IMR-90 (cell line): ENCODE measurements at regions not wholly inside any gene's neighbourhood (a gene's known extent, or its start where the extent isn't known, plus 50 kb on each side); places are given as distances from the start of the nearest gene placed in this dataset.

ENCODE experiments used
- ATAC-seq: fragments of 200-7000 bp; cut with Tn5 transposase; 2 replicates; pipeline ENCODE4 v1.9.1; 2020; ENCODE audit warnings: low read depth, mild to moderate bottlenecking, moderate library complexity
- BruUV-seq: library from RNA; stranded (reverse); fragments of 400-500 nt; replicated peaks from 2 replicates; lab custom pipeline; 2021; lab: Mats Ljungman, UMichigan
- CTCF ChIA-PET: fragments of 300-600 bp; formaldehyde crosslinking; extraction: SDS; loops from one replicate; lab custom pipeline; 2021; ENCODE audit warnings: antibody characterized with exemption; lab: Yijun Ruan, JAX
- POLR2A ChIA-PET: fragments of 300-600 bp; sonication (Branson Sonifier 250); formaldehyde crosslinking; loops from one replicate; lab custom pipeline; 2022; ENCODE audit warnings: antibody characterized with exemption; ENCODE audit not compliant: unreplicated experiment; lab: Charles Lee
- DNase-seq: peaks from one replicate; pipeline ENCODE4 v3.0.0; 2013
- H2AFZ ChIP-seq: replicated peaks from 2 replicates; pipeline ENCODE3; 2013; ENCODE audit warnings: low read length, mild to moderate bottlenecking; ENCODE audit not compliant: poor library complexity
- H2AK5ac ChIP-seq: 2 replicates; pipeline ENCODE4 v1.6.1; 2013; ENCODE audit warnings: low read depth, low read length, inconsistent platforms
- H2AK9ac ChIP-seq: replicated peaks from 2 replicates; pipeline ENCODE3; 2013; ENCODE audit warnings: mild to moderate bottlenecking, low read depth, low read length, moderate library complexity; ENCODE audit not compliant: poor library complexity
- H2BK120ac ChIP-seq: 2 replicates; pipeline ENCODE4 v1.6.1; 2013; ENCODE audit warnings: low read depth, low read length, inconsistent platforms
- H2BK15ac ChIP-seq: 3 replicates; pipeline ENCODE4 v1.6.1; 2013; ENCODE audit warnings: low read depth, low read length, inconsistent platforms
- H2BK20ac ChIP-seq: 2 replicates; pipeline ENCODE4 v1.6.1; 2013; ENCODE audit warnings: low read depth, mild to moderate bottlenecking, inconsistent platforms, low read length, moderate library complexity
- H2BK5ac ChIP-seq: 2 replicates; pipeline ENCODE4 v1.6.1; 2013; ENCODE audit warnings: mild to moderate bottlenecking, low read depth, low read length, inconsistent platforms; ENCODE audit not compliant: poor library complexity, severe bottlenecking
- H3K14ac ChIP-seq: replicated peaks from 2 replicates; pipeline ENCODE4 v1.6.1; 2013; ENCODE audit warnings: low read depth, low read length, inconsistent platforms
- H3K18ac ChIP-seq: 2 replicates; pipeline ENCODE4 v1.6.1; 2013; ENCODE audit warnings: low read depth, low read length, control low read depth
- H3K23ac ChIP-seq: 2 replicates; pipeline ENCODE4 v1.6.1; 2013; ENCODE audit warnings: low read depth, low read length, inconsistent platforms
- H3K27ac ChIP-seq: 2 replicates; pipeline ENCODE4 v1.5.1; 2013; ENCODE audit warnings: mild to moderate bottlenecking, control low read depth, low read length; ENCODE audit not compliant: insufficient read depth
- H3K27me3 ChIP-seq: 2 replicates; pipeline ENCODE4 v1.6.1; 2013; ENCODE audit warnings: low read length; ENCODE audit not compliant: control insufficient read depth, insufficient read depth
- H3K36me3 ChIP-seq: 2 replicates; pipeline ENCODE4 v1.6.1; 2013; ENCODE audit warnings: low read length, mixed read lengths; ENCODE audit not compliant: control insufficient read depth, insufficient read depth
- H3K4ac ChIP-seq: 2 replicates; pipeline ENCODE4 v1.6.1; 2013; ENCODE audit warnings: low read depth, low read length, inconsistent platforms
- H3K4me1 ChIP-seq: 2 replicates; pipeline ENCODE4 v1.6.1; 2013; ENCODE audit warnings: low read length, mixed read lengths; ENCODE audit not compliant: control insufficient read depth, insufficient read depth
- H3K4me2 ChIP-seq: 2 replicates; pipeline ENCODE4 v1.6.1; 2013; ENCODE audit warnings: low read depth, mild to moderate bottlenecking, control low read depth, low read length, moderate library complexity
- H3K4me3 ChIP-seq: 2 replicates; pipeline ENCODE4 v1.5.1; 2013; ENCODE audit warnings: low read depth, mild to moderate bottlenecking, control low read depth, low read length, moderate library complexity; ENCODE audit not compliant: insufficient read depth
- H3K56ac ChIP-seq: 2 replicates; pipeline ENCODE4 v1.6.1; 2013; ENCODE audit warnings: low read length, inconsistent platforms; ENCODE audit not compliant: insufficient read depth; ENCODE audit errors: extremely low read depth
- H3K79me1 ChIP-seq, 2 experiments: 2 replicates each; pipeline ENCODE4 v1.6.1; 2013; ENCODE audit warnings: low read length in 2 of 2, inconsistent platforms in 1 of 2, low read depth in 1 of 2
- H3K9ac ChIP-seq: 2 replicates; pipeline ENCODE4 v1.6.1; 2013; ENCODE audit warnings: low read depth, low read length, control low read depth
- H3K9me1 ChIP-seq: 2 replicates; pipeline ENCODE4 v1.6.1; 2013; ENCODE audit warnings: low read length, inconsistent platforms; ENCODE audit not compliant: insufficient read depth
- H3K9me3 ChIP-seq: 2 replicates; pipeline ENCODE4 v1.6.1; 2013; ENCODE audit warnings: low read length; ENCODE audit not compliant: control insufficient read depth, insufficient read depth
- H4K20me1 ChIP-seq: 2 replicates; pipeline ENCODE4 v1.6.1; 2013; ENCODE audit warnings: low read length, inconsistent platforms; ENCODE audit not compliant: insufficient read depth
- H4K5ac ChIP-seq: 2 replicates; pipeline ENCODE4 v1.6.1; 2013; ENCODE audit warnings: mild to moderate bottlenecking, low read depth, low read length, control low read depth
- H4K8ac ChIP-seq, 2 experiments: 2 replicates each; pipeline ENCODE4 v1.6.1; 2013; ENCODE audit warnings: low read depth in 2 of 2, low read length in 2 of 2, control low read depth in 1 of 2, inconsistent platforms in 1 of 2
- H4K91ac ChIP-seq: 2 replicates; pipeline ENCODE4 v1.6.1; 2013; ENCODE audit warnings: low read depth, low read length, inconsistent platforms; ENCODE audit not compliant: insufficient read depth
- CHD1 ChIP-seq: IDR thresholded peaks from 2 replicates; pipeline ENCODE4 v1.6.1; 2012; ENCODE audit warnings: low read depth, low read length, improper control_type of control experiment
- CTCF ChIP-seq: conservative IDR thresholded peaks from 2 replicates; pipeline ENCODE4 v1.5.1; 2012; ENCODE audit warnings: mild to moderate bottlenecking, low read depth, low read length, improper control_type of control experiment
- FOS ChIP-seq: fragments of 150-350 bp; IDR thresholded peaks from 2 replicates; pipeline ENCODE4 v1.6.1; 2016; ENCODE audit warnings: low read depth, low read length
- MAFK ChIP-seq: IDR thresholded peaks from 2 replicates; pipeline ENCODE4 v1.6.1; 2012; ENCODE audit warnings: low read depth, low read length, improper control_type of control experiment
- MAZ ChIP-seq: IDR thresholded peaks from 2 replicates; pipeline ENCODE4 v1.6.1; 2012; ENCODE audit warnings: low read depth, mild to moderate bottlenecking, low read length, improper control_type of control experiment, moderate library complexity, borderline replicate concordance
- NFE2L2 ChIP-seq: fragments of 150-350 bp; IDR thresholded peaks from 2 replicates; pipeline ENCODE4 v1.6.1; 2016; ENCODE audit warnings: low read depth, mild to moderate bottlenecking, low read length
- POLR2A ChIP-seq: IDR thresholded peaks from 2 replicates; pipeline ENCODE4 v1.6.1; 2012; ENCODE audit warnings: mild to moderate bottlenecking, low read depth, low read length
- RCOR1 ChIP-seq: IDR thresholded peaks from 2 replicates; pipeline ENCODE4 v1.6.1; 2012; ENCODE audit warnings: mild to moderate bottlenecking, low read length, improper control_type of control experiment; ENCODE audit not compliant: insufficient replicate concordance
- SMC3 ChIP-seq: fragments of 150-350 bp; IDR thresholded peaks from 2 replicates; pipeline ENCODE4 v1.6.1; 2016; ENCODE audit warnings: low read depth, mild to moderate bottlenecking, antibody characterized with exemption, low read length, moderate library complexity
- WGBS, 2 experiments: methylation state at CpG; one replicate each; pipeline versions ENCODE4 v1.1.5 to v1.1.7; 2013; ENCODE audit warnings: missing lambda C conversion rate in 2 of 2; ENCODE audit not compliant: insufficient read length in 1 of 2; ENCODE audit errors: extremely low coverage in 2 of 2; 5-methylcytosine and 5-hydroxymethylcytosine counted together
- dilution Hi-C: fragments of 300-500 bp; cut with HindIII; formaldehyde crosslinking; loops from one replicate; pipeline ENCODE4 v1.14.3; 2018; ENCODE audit warnings: low sequenced_read_pairs; ENCODE audit not compliant: unreplicated experiment
- in situ Hi-C: fragments of 300-500 bp; cut with MboI; formaldehyde crosslinking; loops from 3 replicates; pipeline ENCODE4 v1.14.3; 2019; ENCODE audit warnings: low sequenced_read_pairs, inconsistent platforms, mixed read lengths
- intact Hi-C: fragments of 100-400 bp; cut with micrococcal nuclease; formaldehyde crosslinking; loops from 2 replicates; pipeline ENCODE4 v1.10.0; 2022
- TF ChIP-seq, protein P1 (sequence below): fragments of 150-350 bp; IDR thresholded peaks from 2 replicates; pipeline ENCODE4 v1.6.1; 2016; ENCODE audit warnings: low read depth, mild to moderate bottlenecking, low read length, moderate library complexity, borderline replicate concordance
- TF ChIP-seq, protein P2 (sequence below): fragments of 150-350 bp; IDR thresholded peaks from 2 replicates; pipeline ENCODE4 v1.6.1; 2017; ENCODE audit warnings: mild to moderate bottlenecking, antibody characterized with exemption, low read length, low read depth

DNA sequence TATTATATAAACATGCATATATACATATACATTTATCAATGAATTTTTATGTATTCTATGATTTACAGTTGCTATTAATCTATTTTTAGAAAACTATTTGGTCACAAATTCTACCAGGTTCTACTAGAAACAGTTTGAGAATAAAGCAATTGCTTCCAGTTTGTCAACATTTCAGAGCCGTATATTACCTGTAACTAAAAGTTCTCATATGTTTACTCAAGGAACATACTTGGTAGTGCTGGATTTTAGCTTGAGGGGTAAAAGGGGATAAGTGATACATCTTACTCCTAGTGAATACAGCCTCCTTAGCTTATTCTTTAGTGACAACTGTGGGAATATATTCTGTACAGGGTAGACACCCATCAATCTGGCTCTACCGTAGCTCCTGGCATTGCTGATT lies 1590.5 kb upstream of the LRRTM3 start:
- ATAC-seq (no peak), DNase-seq (no peak)
- Histone ChIP-seq H3K56ac (no peak overlapping the region), H2BK5ac (no peak overlapping the region), H3K79me1 (no peaks in the 10 kb centered on the region), H3K27ac (no peak overlapping the region), H3K4me3 (no peak overlapping the region), H3K4me1 (no peaks in the 10 kb centered on the region), H3K4ac (no peak overlapping the region), H4K20me1 (no peaks in the 10 kb centered on the region), H3K9me1 (no peaks in the 10 kb centered on the region), H4K5ac (no peak overlapping the region), H4K91ac (no peak overlapping the region), H4K8ac (no peak overlapping the region), H2AK9ac (no peak overlapping the region), H3K27me3 (no peaks in the 10 kb centered on the region), H2BK20ac (no peak overlapping the region), H3K4me2 (no peak overlapping the region), H3K14ac (no peak overlapping the region), H2BK15ac (no peak overlapping the region), H3K9me3 (peaks cover 2% of the 10 kb centered on the region; the same call in 1 of the 2 replicates), H3K36me3 (no peaks in the 10 kb centered on the region), H2BK120ac (no peak overlapping the region), H3K23ac (no peak overlapping the region), H3K18ac (no peak overlapping the region), H2AK5ac (no peak overlapping the region), H2AFZ (no peak overlapping the region), H3K9ac (no peak overlapping the region)
- no peak for TF ChIP-seq POLR2A
- no peak for TF ChIP-seq FOS
- no peak for TF ChIP-seq MAZ
- TF ChIP-seq, protein P1, sequence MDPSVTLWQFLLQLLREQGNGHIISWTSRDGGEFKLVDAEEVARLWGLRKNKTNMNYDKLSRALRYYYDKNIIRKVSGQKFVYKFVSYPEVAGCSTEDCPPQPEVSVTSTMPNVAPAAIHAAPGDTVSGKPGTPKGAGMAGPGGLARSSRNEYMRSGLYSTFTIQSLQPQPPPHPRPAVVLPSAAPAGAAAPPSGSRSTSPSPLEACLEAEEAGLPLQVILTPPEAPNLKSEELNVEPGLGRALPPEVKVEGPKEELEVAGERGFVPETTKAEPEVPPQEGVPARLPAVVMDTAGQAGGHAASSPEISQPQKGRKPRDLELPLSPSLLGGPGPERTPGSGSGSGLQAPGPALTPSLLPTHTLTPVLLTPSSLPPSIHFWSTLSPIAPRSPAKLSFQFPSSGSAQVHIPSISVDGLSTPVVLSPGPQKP = no peak
- TF ChIP-seq RCOR1 = no peak
- TF ChIP-seq MAFK = no peak
- no peak for TF ChIP-seq NFE2L2
- TF ChIP-seq, protein P2, sequence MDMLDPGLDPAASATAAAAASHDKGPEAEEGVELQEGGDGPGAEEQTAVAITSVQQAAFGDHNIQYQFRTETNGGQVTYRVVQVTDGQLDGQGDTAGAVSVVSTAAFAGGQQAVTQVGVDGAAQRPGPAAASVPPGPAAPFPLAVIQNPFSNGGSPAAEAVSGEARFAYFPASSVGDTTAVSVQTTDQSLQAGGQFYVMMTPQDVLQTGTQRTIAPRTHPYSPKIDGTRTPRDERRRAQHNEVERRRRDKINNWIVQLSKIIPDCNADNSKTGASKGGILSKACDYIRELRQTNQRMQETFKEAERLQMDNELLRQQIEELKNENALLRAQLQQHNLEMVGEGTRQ = no peak
- no peak for TF ChIP-seq SMC3
- TF ChIP-seq CTCF = no peak
- TF ChIP-seq CHD1 = no peak
- in situ Hi-C loops = no loop called here
- ChIA-PET POLR2A (no interaction called here), CTCF (interaction anchor here (1.4 kb wide), 1 partner anchor 24 kb away, joined by 3 read pairs; no protein-coding TSS in a partner anchor)
- WGBS, 2 experiments = no CpG with 5 or more reads among the region's 2 CpGs
- dilution Hi-C loops = no loop called here
- intact Hi-C loops = no loop called here
- no TSS peak for BruUV-seq
